HG03108 (cell line): ENCODE measurements at regions not wholly inside any gene's neighbourhood (a gene's known extent, or its start where the extent isn't known, plus 50 kb on each side); places are given as distances from the start of the nearest gene placed in this dataset.
"Not testable (repeated sequence)": the region's sequence is repeated elsewhere in the genome, so short reads cannot be mapped to it uniquely, and the experiment has no call there.

ENCODE experiments used
- ATAC-seq: cut with Tn5 transposase; IDR thresholded peaks from one replicate; pipeline ENCODE4 v1.9.1; 2021; ENCODE audit warnings: moderate library complexity; ENCODE audit not compliant: unreplicated experiment

- no peak for ATAC-seq
Measured at GRCh38 chrX:120719622-120720021, 89.8 kb upstream of the C1GALT1C1 start.

GRCh38 chrX:120718969-120719368 lies 89.1 kb upstream of the C1GALT1C1 start:
- no peak for ATAC-seq

- not testable (repeated sequence) for ATAC-seq
Measured at GRCh38 chrX:120702337-120702736, 72.5 kb upstream of the C1GALT1C1 start.

- peak; percentile 87 for ATAC-seq
Measured at GRCh38 chrX:120697053-120697452, 67.2 kb upstream of the C1GALT1C1 start.

GRCh38 chrX:120692319-120692718 lies 62.5 kb upstream of the C1GALT1C1 start:
- no peak for ATAC-seq

- no peak for ATAC-seq
Measured at GRCh38 chrX:120690941-120691340, 61.1 kb upstream of the C1GALT1C1 start.

- no peak for ATAC-seq
Measured at GRCh38 chrX:120690344-120690743, 60.5 kb upstream of the C1GALT1C1 start.

- ATAC-seq, result no peak
Measured at GRCh38 chrX:120680090-120680489, 50.2 kb upstream of the C1GALT1C1 start.
